Natural killer cell (primary cell): ENCODE measurements at regions not wholly inside any gene's neighbourhood (a gene's known extent, or its start where the extent isn't known, plus 50 kb on each side); places are given as distances from the start of the nearest gene placed in this dataset.

Source experiments
- ATAC-seq, 3 donors: fragments of 150-1000 bp in 2 of 3; fragments of 200-7000 bp in 1 of 3; cut with Tn5 transposase; 1 replicate in 1 of 3; 2 replicates in 2 of 3; pipeline ENCODE4 v1.10.0; 2021; ENCODE audit warnings: mild to moderate bottlenecking in 2 of 3, moderate library complexity in 2 of 3
- DNase-seq, 2 donors: peaks; one replicate each; pipeline versions ENCODE4 v3.0.0 to v3.0.0-alpha.2; 2013 to 2021; ENCODE audit warnings: mixed read lengths in 1 of 2
- H3K27ac ChIP-seq: one replicate; pipeline ENCODE4 v1.5.1; 2013; ENCODE audit warnings: mild to moderate bottlenecking, low read length
- H3K27me3 ChIP-seq: one replicate; pipeline ENCODE4 v1.6.1; 2013; ENCODE audit warnings: low read length; ENCODE audit not compliant: control insufficient read depth, insufficient read depth
- H3K36me3 ChIP-seq: one replicate; pipeline ENCODE4 v1.6.1; 2013; ENCODE audit warnings: low read length; ENCODE audit not compliant: control insufficient read depth, insufficient read depth
- H3K4me1 ChIP-seq: one replicate; pipeline ENCODE4 v1.6.1; 2013; ENCODE audit warnings: low read length; ENCODE audit not compliant: control insufficient read depth, insufficient read depth
- H3K4me3 ChIP-seq: one replicate; pipeline ENCODE4 v1.5.1; 2013; ENCODE audit warnings: low read length
- H3K9me3 ChIP-seq: one replicate; pipeline ENCODE4 v1.6.1; 2013; ENCODE audit warnings: low read length; ENCODE audit not compliant: control insufficient read depth, insufficient read depth
- H3K27ac Mint-ChIP-seq, 2 donors: one replicate each; pipeline ENCODE4 v1.8.0; 2022; ENCODE audit warnings: mild to moderate bottlenecking in 2 of 2, mixed read lengths in 2 of 2, moderate library complexity in 1 of 2
- H3K27me3 Mint-ChIP-seq, 2 donors: one replicate each; pipeline ENCODE4 v1.8.0; 2022; ENCODE audit warnings: low read depth in 2 of 2, mixed read lengths in 2 of 2
- H3K36me3 Mint-ChIP-seq: one replicate; pipeline ENCODE4 v1.8.0; 2022; ENCODE audit warnings: mixed read lengths
- H3K4me1 Mint-ChIP-seq, 2 donors: one replicate each; pipeline ENCODE4 v1.8.0; 2022; ENCODE audit warnings: mixed read lengths in 2 of 2
- H3K4me3 Mint-ChIP-seq: one replicate; pipeline ENCODE4 v1.8.0; 2022; ENCODE audit warnings: mild to moderate bottlenecking, moderate library complexity, mixed read lengths
- H3K9me3 Mint-ChIP-seq, 2 donors: one replicate each; pipeline ENCODE4 v1.8.0; 2022; ENCODE audit warnings: mixed read lengths in 2 of 2
- CTCF ChIP-seq: fragments of 200-600 bp; IDR thresholded peaks from one replicate; pipeline ENCODE4 v1.8.0; 2022; ENCODE audit warnings: antibody characterized with exemption
- WGBS: methylation state at CpG from one replicate; pipeline ENCODE4 v1.1.7; 2013; ENCODE audit warnings: missing lambda C conversion rate; ENCODE audit not compliant: insufficient coverage; 5-methylcytosine and 5-hydroxymethylcytosine counted together
- intact Hi-C: fragments of 100-400 bp; cut with micrococcal nuclease; formaldehyde crosslinking; loops from one replicate; pipeline ENCODE4 v1.14.2; 2022

GRCh38 chr9:80387828-80388227, 816.1 kb downstream of the TLE4 start:
- ATAC-seq (no peak), DNase-seq (no peak)
- no peak overlapping the region for H3K27ac Mint-ChIP-seq
- H3K4me3 Mint-ChIP-seq, result no peak overlapping the region
- no peaks in the 10 kb centered on the region for H3K27me3 ChIP-seq
- H3K9me3 Mint-ChIP-seq, result peaks cover 3 to 8% of the 10 kb centered on the region in 2 donors
- intact Hi-C loops, result no loop called here
- no peaks in the 10 kb centered on the region for H3K27me3 Mint-ChIP-seq
- TF ChIP-seq CTCF, result no peak
- no peak overlapping the region for H3K4me3 ChIP-seq
- WGBS, result 100% methylated on average over 1 of the region's 2 CpGs
- no peaks in the 10 kb centered on the region for H3K36me3 ChIP-seq
- no peaks in the 10 kb centered on the region for H3K9me3 ChIP-seq
- H3K4me1 Mint-ChIP-seq, result no peaks in the 10 kb centered on the region
- no peaks in the 10 kb centered on the region for H3K4me1 ChIP-seq
- H3K36me3 Mint-ChIP-seq, result no peaks in the 10 kb centered on the region
- no peak overlapping the region for H3K27ac ChIP-seq

DNA sequence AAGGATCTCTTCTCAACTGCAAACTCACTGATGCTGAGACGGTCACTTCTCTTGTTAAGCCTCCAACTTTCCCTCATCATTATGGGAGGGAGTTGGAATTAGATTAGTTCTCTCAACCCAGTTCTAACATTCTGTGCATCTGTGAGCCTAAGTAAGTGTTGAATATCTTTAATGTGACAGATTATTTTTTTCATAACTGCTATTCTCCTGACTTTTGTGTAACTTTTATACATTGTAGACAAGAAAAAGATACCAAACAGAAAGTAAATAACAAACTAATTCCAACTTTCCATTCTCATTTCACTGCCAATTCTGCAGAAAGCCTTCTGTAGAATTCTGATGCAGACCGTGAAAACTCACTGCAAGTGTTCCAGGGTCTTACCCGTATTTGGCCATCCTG, 813.5 kb downstream of the TLE4 start:
- Mint-ChIP-seq H3K36me3 (no peaks in the 10 kb centered on the region), H3K27me3 (no peaks in the 10 kb centered on the region), H3K4me3 (no peak overlapping the region), H3K9me3 (peaks cover 3 to 5% of the 10 kb centered on the region in 2 donors), H3K27ac (no peak overlapping the region), H3K4me1 (no peaks in the 10 kb centered on the region)
- no peak for ATAC-seq
- intact Hi-C loops, result no loop called here
- 86% methylated on average over 2 of the region's 3 CpGs for WGBS
- Histone ChIP-seq H3K9me3 (no peaks in the 10 kb centered on the region), H3K27me3 (no peaks in the 10 kb centered on the region), H3K4me1 (no peaks in the 10 kb centered on the region), H3K4me3 (no peak overlapping the region), H3K27ac (no peak overlapping the region), H3K36me3 (no peaks in the 10 kb centered on the region)
- DNase-seq, result no peak
- no peak for TF ChIP-seq CTCF

DNA sequence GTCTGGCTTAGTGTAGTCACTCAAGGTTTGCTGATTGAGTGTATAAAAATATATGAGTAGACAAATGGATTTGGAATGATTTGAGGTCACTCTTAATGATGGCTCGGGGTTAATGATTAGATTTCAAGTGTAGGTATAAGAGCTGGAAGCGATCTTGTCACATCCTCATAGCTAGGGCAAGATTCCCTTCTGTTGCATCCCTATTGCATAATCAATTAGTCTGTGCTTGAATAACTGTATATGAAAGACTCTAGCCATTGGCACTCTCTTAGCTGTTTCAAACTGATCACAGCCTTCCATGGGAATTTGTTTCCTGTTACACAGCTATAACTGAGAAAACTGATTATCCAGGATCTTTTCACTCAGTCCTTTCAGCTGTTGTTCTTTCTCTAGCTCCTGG, 811.6 kb downstream of the TLE4 start:
- peaks cover 3 to 5% of the 10 kb centered on the region in 2 donors for H3K9me3 Mint-ChIP-seq

More for the DNA sequence above, 811.6 kb downstream of the TLE4 start:
- Mint-ChIP-seq H3K4me1 (no peaks in the 10 kb centered on the region), H3K36me3 (no peaks in the 10 kb centered on the region), H3K4me3 (no peak overlapping the region), H3K27ac (no peak overlapping the region), H3K27me3 (no peaks in the 10 kb centered on the region)
- ATAC-seq, result no peak
- Histone ChIP-seq H3K36me3 (no peaks in the 10 kb centered on the region), H3K27me3 (no peaks in the 10 kb centered on the region), H3K27ac (no peak overlapping the region), H3K4me3 (no peak overlapping the region), H3K9me3 (no peaks in the 10 kb centered on the region), H3K4me1 (no peaks in the 10 kb centered on the region)
- WGBS, result 79% methylated on average over 2 of the region's 2 CpGs
- DNase-seq, result no peak
- no peak for TF ChIP-seq CTCF
- intact Hi-C loops, result no loop called here
